Upper lobe of left lung (tissue), 6 donors: ENCODE measurements at regions not wholly inside any gene's neighbourhood (a gene's known extent, or its start where the extent isn't known, plus 50 kb on each side); places are given as distances from the start of the nearest gene placed in this dataset.

ENCODE experiments used
- ATAC-seq, 2 donors: fragments of 200-7000 bp; cut with Tn5 transposase; one replicate each; pipeline ENCODE4 v1.9.1; 2022; ENCODE audit warnings: mild to moderate bottlenecking in 2 of 2, moderate library complexity in 2 of 2; ENCODE audit not compliant: low FRiP score in 2 of 2
- DNase-seq, 2 donors: peaks; one replicate each; pipeline ENCODE4 v3.0.0-alpha.2; 2019 to 2020
- H3K27ac ChIP-seq, 4 donors: fragments of 200-600 bp; sonication (generic); one replicate each; pipeline ENCODE4 v1.5.1; 2016 to 2019
- H3K27me3 ChIP-seq, 4 donors: fragments of 200-600 bp; sonication (generic); one replicate each; pipeline ENCODE4 v1.5.1; 2017 to 2019
- H3K36me3 ChIP-seq, 4 donors: fragments of 200-600 bp; sonication (generic); one replicate each; pipeline ENCODE4 v1.5.1; 2016 to 2019
- H3K4me1 ChIP-seq, 4 donors: fragments of 200-600 bp; sonication (generic); one replicate each; pipeline ENCODE4 v1.5.1; 2018 to 2019
- H3K4me3 ChIP-seq, 4 donors: fragments of 200-600 bp; sonication (generic); one replicate each; pipeline ENCODE4 v1.5.1; 2017 to 2019; ENCODE audit warnings: mild to moderate bottlenecking in 2 of 4, moderate library complexity in 1 of 4
- H3K9me3 ChIP-seq, 4 donors: fragments of 200-600 bp; sonication (generic); one replicate each; pipeline ENCODE4 v1.5.1; 2018 to 2019
- EP300 ChIP-seq, 4 donors: sonication (generic); formaldehyde crosslinking; IDR thresholded peaks; one replicate each; pipeline ENCODE4 v1.5.1; 2017; ENCODE audit warnings: antibody characterized with exemption in 4 of 4, control low read depth in 2 of 4
- POLR2A ChIP-seq, 4 donors: fragments of 450-650 bp; IDR thresholded peaks; one replicate each; pipeline ENCODE4 v1.5.1; 2016 to 2017; ENCODE audit warnings: antibody characterized with exemption in 4 of 4, mild to moderate bottlenecking in 2 of 4
- POLR2AphosphoS5 ChIP-seq, 2 donors: sonication (generic); formaldehyde crosslinking; IDR thresholded peaks; one replicate each; pipeline ENCODE4 v1.5.1; 2017; ENCODE audit warnings: antibody characterized with exemption in 2 of 2
- WGBS, 2 donors: methylation state at CpG; one replicate each; pipeline ENCODE4 v1.1.5; 2017 to 2018; 5-methylcytosine and 5-hydroxymethylcytosine counted together
- TF ChIP-seq, protein P1 (sequence below), 6 experiments: fragments of 450-650 bp in 4 of 6; fragments of 200-600 bp in 2 of 6; sonication (generic) in 2 of 6; IDR thresholded peaks; one replicate each; pipeline ENCODE4 v1.5.1; 2016 to 2019; ENCODE audit warnings: antibody characterized with exemption in 6 of 6
- donor health status: DM: no; HTN: no; CAD: no; lungs with moderate emphysema.
- donor health status: DM: no; HTN: yes; CAD: no; lungs with severe emphysema.

DNA sequence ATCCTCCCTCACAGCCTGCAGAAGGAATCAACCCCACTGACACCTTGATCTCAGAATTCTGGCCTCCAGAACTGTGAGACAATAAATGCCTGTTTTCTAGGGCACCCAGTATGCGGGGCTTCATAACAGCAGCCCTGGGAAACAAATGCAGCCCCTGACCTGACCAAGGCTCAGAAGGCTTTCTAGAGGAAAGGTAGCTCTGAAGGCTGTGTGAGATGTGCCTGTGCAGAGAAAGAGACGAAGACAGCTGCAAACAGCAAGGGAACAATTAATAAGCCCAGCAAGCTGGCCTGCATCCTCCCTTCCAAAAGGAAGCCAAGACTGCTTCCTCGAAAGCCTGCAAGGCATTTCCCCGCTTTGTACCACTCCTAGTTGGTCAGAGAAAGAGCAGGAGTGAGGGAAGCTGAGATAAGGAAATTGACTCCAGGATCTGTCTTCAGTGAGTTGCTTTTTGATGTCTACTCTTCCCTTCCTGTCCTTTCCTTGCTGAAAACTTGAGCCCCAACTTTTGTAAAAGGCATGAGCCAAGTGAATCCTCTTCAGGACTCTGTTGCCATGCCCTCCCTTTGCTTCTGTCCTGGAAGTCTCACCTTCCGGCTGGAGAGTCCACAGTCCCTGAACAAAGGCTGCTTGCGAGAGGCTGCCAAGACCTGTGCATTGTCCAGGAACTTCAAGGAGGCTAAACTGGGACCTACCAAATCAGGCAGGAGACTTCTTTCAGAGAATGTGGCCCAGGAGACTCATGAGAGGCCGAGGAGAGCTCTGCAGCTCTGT is 71.2 kb upstream of the ARID5B start:
- 59 to 63% methylated on average over 7 of the region's 7 CpGs for WGBS, 2 donors
- no peak for DNase-seq
- Histone ChIP-seq H3K9me3 (no peaks in the 10 kb centered on the region), H3K36me3 (no peaks in the 10 kb centered on the region), H3K27ac (no peak overlapping the region), H3K27me3 (no peaks in the 10 kb centered on the region), H3K4me3 (no peak overlapping the region), H3K4me1 (peaks cover 5 to 20% (median 12%) of the 10 kb centered on the region in 4 donors)
- peak in 1 of 2 donors; percentile 33 for ATAC-seq
- no peak for TF ChIP-seq EP300 (IDR thresholded peaks at IDR 0.05)
- TF ChIP-seq POLR2AphosphoS5 (IDR thresholded peaks at IDR 0.05) = no peak
- TF ChIP-seq, protein P1, sequence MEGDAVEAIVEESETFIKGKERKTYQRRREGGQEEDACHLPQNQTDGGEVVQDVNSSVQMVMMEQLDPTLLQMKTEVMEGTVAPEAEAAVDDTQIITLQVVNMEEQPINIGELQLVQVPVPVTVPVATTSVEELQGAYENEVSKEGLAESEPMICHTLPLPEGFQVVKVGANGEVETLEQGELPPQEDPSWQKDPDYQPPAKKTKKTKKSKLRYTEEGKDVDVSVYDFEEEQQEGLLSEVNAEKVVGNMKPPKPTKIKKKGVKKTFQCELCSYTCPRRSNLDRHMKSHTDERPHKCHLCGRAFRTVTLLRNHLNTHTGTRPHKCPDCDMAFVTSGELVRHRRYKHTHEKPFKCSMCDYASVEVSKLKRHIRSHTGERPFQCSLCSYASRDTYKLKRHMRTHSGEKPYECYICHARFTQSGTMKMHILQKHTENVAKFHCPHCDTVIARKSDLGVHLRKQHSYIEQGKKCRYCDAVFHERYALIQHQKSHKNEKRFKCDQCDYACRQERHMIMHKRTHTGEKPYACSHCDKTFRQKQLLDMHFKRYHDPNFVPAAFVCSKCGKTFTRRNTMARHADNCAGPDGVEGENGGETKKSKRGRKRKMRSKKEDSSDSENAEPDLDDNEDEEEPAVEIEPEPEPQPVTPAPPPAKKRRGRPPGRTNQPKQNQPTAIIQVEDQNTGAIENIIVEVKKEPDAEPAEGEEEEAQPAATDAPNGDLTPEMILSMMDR (IDR thresholded peaks at IDR 0.05) = no peak
- TF ChIP-seq POLR2A (IDR thresholded peaks at IDR 0.05) = no peak

DNA sequence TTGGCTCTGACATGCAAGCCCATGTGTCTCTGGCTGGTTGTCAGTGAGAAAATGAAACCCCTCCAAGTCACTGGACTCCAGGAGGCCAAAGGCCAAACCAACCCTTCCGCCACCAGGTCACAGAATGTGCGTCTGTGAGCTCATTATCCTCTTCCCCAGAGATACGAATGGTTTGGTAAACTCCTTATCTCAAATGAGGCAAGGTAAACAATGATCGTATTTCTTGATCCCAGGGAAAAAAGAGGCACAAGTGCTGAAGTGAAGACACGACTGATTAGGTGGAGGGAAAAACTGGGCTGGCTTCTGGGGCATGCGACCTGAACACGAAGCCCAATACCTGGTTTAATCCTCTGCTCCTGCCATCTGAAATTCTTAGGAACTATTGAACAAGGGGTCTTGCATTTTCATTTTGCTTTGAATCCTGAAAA is 70.6 kb upstream of the ARID5B start:
- Histone ChIP-seq H3K4me3 (no peak overlapping the region), H3K27me3 (no peaks in the 10 kb centered on the region), H3K27ac (no peak overlapping the region), H3K36me3 (no peaks in the 10 kb centered on the region), H3K9me3 (no peaks in the 10 kb centered on the region), H3K4me1 (peaks cover 9 to 20% (median 16%) of the 10 kb centered on the region in 4 donors)
- DNase-seq = no peak
- no peak for ATAC-seq
- TF ChIP-seq EP300 (IDR thresholded peaks at IDR 0.05) = no peak
- TF ChIP-seq POLR2A (IDR thresholded peaks at IDR 0.05) = no peak
- TF ChIP-seq, protein P1 (IDR thresholded peaks at IDR 0.05) = no peak
- TF ChIP-seq POLR2AphosphoS5 (IDR thresholded peaks at IDR 0.05) = no peak
- WGBS, 2 donors = 73 to 78% methylated on average over 7 of the region's 7 CpGs

DNA sequence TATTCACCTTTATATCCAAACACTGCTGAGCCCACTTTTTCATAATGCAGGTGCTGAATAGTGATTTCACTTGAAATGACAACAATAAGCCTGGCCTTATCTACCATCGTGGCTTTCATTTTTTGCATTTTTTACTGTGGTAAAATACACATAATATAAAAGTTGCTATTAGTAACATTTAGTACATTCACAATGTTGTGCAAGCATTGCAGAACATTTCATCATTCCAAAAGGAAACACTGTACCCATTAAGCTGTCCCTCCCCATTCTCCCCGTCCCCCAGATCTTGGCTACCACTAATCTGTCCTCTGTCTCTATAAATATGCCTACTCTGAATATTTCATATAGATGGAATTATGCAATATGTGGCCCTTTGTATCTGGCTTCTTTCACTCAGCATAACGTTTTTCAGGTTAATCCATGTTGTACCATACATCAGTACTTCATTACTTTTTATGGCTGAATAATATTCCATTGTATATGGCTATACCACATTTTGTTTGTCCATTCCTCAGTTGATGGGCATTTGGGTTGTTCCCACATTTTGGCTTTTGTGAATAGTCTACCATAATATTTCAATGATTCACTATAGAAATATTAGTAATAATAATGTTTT is 68.5 kb upstream of the ARID5B start:
- Histone ChIP-seq H3K4me3 (no peak overlapping the region), H3K36me3 (no peaks in the 10 kb centered on the region), H3K27me3 (no peaks in the 10 kb centered on the region), H3K9me3 (no peaks in the 10 kb centered on the region), H3K27ac (no peak overlapping the region), H3K4me1 (peaks cover 25 to 37% (median 36%) of the 10 kb centered on the region in 4 donors)
- ATAC-seq (no peak), DNase-seq (no peak)
- TF ChIP-seq POLR2AphosphoS5 (IDR thresholded peaks at IDR 0.05) (no peak), EP300 (IDR thresholded peaks at IDR 0.05) (no peak), POLR2A (IDR thresholded peaks at IDR 0.05) (no peak)
- TF ChIP-seq, protein P1 (IDR thresholded peaks at IDR 0.05) = no peak
- WGBS, 2 donors = 41 to 63% methylated on average over 3 of the region's 3 CpGs

DNA sequence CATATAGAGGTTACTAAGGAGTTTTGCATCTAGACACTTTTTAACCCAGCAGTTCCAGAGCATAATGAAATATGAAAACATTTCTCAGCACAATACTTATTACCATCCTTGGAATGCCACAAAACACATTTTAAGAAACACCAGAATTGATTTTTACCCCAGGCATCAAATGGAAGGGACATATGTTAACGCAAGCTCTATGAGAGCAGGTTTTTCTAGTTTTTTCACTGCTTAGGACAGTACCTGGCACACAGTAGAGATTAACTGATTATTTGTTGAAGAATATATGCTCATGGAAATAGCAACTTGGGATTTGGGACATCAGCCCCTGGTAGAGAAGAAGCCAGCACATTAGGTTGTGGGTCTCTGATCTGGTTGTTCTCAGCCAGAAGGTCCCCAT is 67.0 kb upstream of the ARID5B start:
- no peak overlapping the region for H3K4me3 ChIP-seq
- H3K9me3 ChIP-seq = no peaks in the 10 kb centered on the region
- no peak for DNase-seq
- no peaks in the 10 kb centered on the region for H3K36me3 ChIP-seq
- H3K27ac ChIP-seq = peak overlapping the region in 2 of 4 donors; percentile 24 to 69
- 85 to 86% methylated on average over 1 of the region's 1 CpG for WGBS, 2 donors
- TF ChIP-seq POLR2A (IDR thresholded peaks at IDR 0.05) (no peak), POLR2AphosphoS5 (IDR thresholded peaks at IDR 0.05) (no peak), EP300 (IDR thresholded peaks at IDR 0.05) (no peak)
- TF ChIP-seq, protein P1 (IDR thresholded peaks at IDR 0.05) = no peak
- no peaks in the 10 kb centered on the region for H3K27me3 ChIP-seq
- H3K4me1 ChIP-seq = peaks cover 26 to 38% (median 36%) of the 10 kb centered on the region in 4 donors
- ATAC-seq = no peak
